Natural killer cell (primary cell): ENCODE measurements at regions not wholly inside any gene's neighbourhood (a gene's known extent, or its start where the extent isn't known, plus 50 kb on each side); places are given as distances from the start of the nearest gene placed in this dataset.

Source experiments
- ATAC-seq, 3 donors: fragments of 150-1000 bp in 2 of 3; fragments of 200-7000 bp in 1 of 3; cut with Tn5 transposase; 1 replicate in 1 of 3; 2 replicates in 2 of 3; pipeline ENCODE4 v1.10.0; 2021; ENCODE audit warnings: mild to moderate bottlenecking in 2 of 3, moderate library complexity in 2 of 3
- DNase-seq, 2 donors: peaks; one replicate each; pipeline versions ENCODE4 v3.0.0 to v3.0.0-alpha.2; 2013 to 2021; ENCODE audit warnings: mixed read lengths in 1 of 2
- H3K27ac ChIP-seq: one replicate; pipeline ENCODE4 v1.5.1; 2013; ENCODE audit warnings: mild to moderate bottlenecking, low read length
- H3K27me3 ChIP-seq: one replicate; pipeline ENCODE4 v1.6.1; 2013; ENCODE audit warnings: low read length; ENCODE audit not compliant: control insufficient read depth, insufficient read depth
- H3K36me3 ChIP-seq: one replicate; pipeline ENCODE4 v1.6.1; 2013; ENCODE audit warnings: low read length; ENCODE audit not compliant: control insufficient read depth, insufficient read depth
- H3K4me1 ChIP-seq: one replicate; pipeline ENCODE4 v1.6.1; 2013; ENCODE audit warnings: low read length; ENCODE audit not compliant: control insufficient read depth, insufficient read depth
- H3K4me3 ChIP-seq: one replicate; pipeline ENCODE4 v1.5.1; 2013; ENCODE audit warnings: low read length
- H3K9me3 ChIP-seq: one replicate; pipeline ENCODE4 v1.6.1; 2013; ENCODE audit warnings: low read length; ENCODE audit not compliant: control insufficient read depth, insufficient read depth
- H3K27ac Mint-ChIP-seq, 2 donors: one replicate each; pipeline ENCODE4 v1.8.0; 2022; ENCODE audit warnings: mild to moderate bottlenecking in 2 of 2, mixed read lengths in 2 of 2, moderate library complexity in 1 of 2
- H3K27me3 Mint-ChIP-seq, 2 donors: one replicate each; pipeline ENCODE4 v1.8.0; 2022; ENCODE audit warnings: low read depth in 2 of 2, mixed read lengths in 2 of 2
- H3K36me3 Mint-ChIP-seq: one replicate; pipeline ENCODE4 v1.8.0; 2022; ENCODE audit warnings: mixed read lengths
- H3K4me1 Mint-ChIP-seq, 2 donors: one replicate each; pipeline ENCODE4 v1.8.0; 2022; ENCODE audit warnings: mixed read lengths in 2 of 2
- H3K4me3 Mint-ChIP-seq: one replicate; pipeline ENCODE4 v1.8.0; 2022; ENCODE audit warnings: mild to moderate bottlenecking, moderate library complexity, mixed read lengths
- H3K9me3 Mint-ChIP-seq, 2 donors: one replicate each; pipeline ENCODE4 v1.8.0; 2022; ENCODE audit warnings: mixed read lengths in 2 of 2
- whole genome bisulfite sequencing: methylation state at CpG from one replicate; pipeline ENCODE4 v1.1.7; 2013; ENCODE audit warnings: missing lambda C conversion rate; ENCODE audit not compliant: insufficient coverage; 5-methylcytosine and 5-hydroxymethylcytosine counted together
- intact Hi-C: fragments of 100-400 bp; cut with micrococcal nuclease; formaldehyde crosslinking; loops from one replicate; pipeline ENCODE4 v1.14.2; 2022
- TF ChIP-seq, protein P1 (sequence below): fragments of 200-600 bp; IDR thresholded peaks from one replicate; pipeline ENCODE4 v1.8.0; 2022; ENCODE audit warnings: antibody characterized with exemption

DNA sequence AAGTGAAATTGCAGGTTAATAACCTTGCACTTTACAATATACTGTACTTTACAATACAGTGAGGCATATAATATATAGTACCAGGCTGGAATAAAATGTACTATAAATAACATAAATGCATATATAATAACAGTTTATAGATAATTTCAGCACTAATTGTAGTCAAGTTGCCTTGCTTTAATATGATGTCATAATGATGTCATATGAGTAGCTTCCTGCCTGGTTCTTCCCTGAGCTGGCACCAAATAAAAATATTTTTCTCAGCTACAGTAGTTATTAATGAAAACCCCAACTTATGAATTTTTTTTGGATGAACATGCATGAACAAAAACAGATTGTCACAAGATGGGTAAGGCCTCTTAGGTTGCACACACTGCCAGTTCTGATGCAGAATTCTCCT is 816.7 kb downstream of the XPNPEP1 start:
- H3K27me3 Mint-ChIP-seq = no peaks in the 10 kb centered on the region
- peaks cover 4 to 10% of the 10 kb centered on the region in 2 donors for H3K9me3 Mint-ChIP-seq
- no peaks in the 10 kb centered on the region for H3K36me3 ChIP-seq
- H3K4me1 ChIP-seq = no peaks in the 10 kb centered on the region
- intact Hi-C loops = no loop called here
- H3K4me3 ChIP-seq = no peak overlapping the region
- H3K27ac Mint-ChIP-seq = no peak overlapping the region
- TF ChIP-seq, protein P1, sequence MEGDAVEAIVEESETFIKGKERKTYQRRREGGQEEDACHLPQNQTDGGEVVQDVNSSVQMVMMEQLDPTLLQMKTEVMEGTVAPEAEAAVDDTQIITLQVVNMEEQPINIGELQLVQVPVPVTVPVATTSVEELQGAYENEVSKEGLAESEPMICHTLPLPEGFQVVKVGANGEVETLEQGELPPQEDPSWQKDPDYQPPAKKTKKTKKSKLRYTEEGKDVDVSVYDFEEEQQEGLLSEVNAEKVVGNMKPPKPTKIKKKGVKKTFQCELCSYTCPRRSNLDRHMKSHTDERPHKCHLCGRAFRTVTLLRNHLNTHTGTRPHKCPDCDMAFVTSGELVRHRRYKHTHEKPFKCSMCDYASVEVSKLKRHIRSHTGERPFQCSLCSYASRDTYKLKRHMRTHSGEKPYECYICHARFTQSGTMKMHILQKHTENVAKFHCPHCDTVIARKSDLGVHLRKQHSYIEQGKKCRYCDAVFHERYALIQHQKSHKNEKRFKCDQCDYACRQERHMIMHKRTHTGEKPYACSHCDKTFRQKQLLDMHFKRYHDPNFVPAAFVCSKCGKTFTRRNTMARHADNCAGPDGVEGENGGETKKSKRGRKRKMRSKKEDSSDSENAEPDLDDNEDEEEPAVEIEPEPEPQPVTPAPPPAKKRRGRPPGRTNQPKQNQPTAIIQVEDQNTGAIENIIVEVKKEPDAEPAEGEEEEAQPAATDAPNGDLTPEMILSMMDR = no peak
- peaks cover 3% of the 10 kb centered on the region for H3K9me3 ChIP-seq
- no peaks in the 10 kb centered on the region for H3K36me3 Mint-ChIP-seq
- ATAC-seq (no peak), DNase-seq (no peak)
- no peak overlapping the region for H3K27ac ChIP-seq
- no peak overlapping the region for H3K4me3 Mint-ChIP-seq
- no peaks in the 10 kb centered on the region for H3K4me1 Mint-ChIP-seq
- no peaks in the 10 kb centered on the region for H3K27me3 ChIP-seq

DNA sequence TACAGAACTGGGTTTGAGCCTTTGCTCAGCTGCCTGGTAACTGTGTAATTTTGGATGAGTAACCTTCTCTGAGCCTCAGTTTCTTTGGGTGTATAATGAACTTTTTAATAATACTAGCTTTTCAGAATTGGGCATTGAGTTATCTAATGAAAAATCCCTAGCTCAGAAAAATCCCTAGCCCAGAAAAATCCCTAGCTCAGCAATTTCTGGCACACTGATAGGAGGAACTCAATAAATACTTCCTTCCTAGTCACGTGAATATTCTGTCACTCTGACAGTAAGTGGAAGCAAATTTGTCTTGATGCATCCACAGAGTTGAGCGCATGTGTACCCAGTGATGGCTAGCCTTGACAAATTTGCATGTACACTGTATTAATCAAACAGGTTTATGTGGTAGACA is 817.6 kb downstream of the XPNPEP1 start:
- Histone ChIP-seq H3K36me3 (no peaks in the 10 kb centered on the region), H3K4me3 (no peak overlapping the region), H3K4me1 (no peaks in the 10 kb centered on the region), H3K27me3 (no peaks in the 10 kb centered on the region), H3K27ac (no peak overlapping the region), H3K9me3 (peaks cover 3% of the 10 kb centered on the region)
- TF ChIP-seq, protein P1 = no peak
- Mint-ChIP-seq H3K27me3 (no peaks in the 10 kb centered on the region), H3K36me3 (no peaks in the 10 kb centered on the region), H3K4me1 (no peaks in the 10 kb centered on the region), H3K9me3 (peaks cover 5 to 10% of the 10 kb centered on the region in 2 donors), H3K27ac (no peak overlapping the region), H3K4me3 (no peak overlapping the region)
- DNase-seq = no peak
- WGBS = 75% methylated on average over 2 of the region's 2 CpGs
- intact Hi-C loops = no loop called here
- no peak for ATAC-seq

DNA sequence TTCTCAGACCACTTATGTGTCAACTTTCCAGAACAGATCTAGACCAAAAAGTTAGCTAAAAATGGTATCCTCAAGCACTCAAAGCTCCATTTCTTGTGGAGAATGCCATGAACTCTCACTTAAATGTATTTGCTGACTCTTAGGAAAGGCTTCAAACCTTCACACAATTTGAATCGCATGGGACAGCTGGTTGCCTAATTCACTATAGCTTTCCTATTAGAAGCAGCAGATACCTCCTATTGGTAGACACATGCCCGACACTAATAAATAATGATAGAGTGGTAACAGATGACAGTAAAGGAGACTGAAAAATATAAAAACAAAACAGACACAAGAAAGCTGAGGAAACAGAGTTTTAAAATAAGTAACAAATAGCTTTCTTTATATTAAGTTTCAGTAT is 818.5 kb downstream of the XPNPEP1 start:
- no peaks in the 10 kb centered on the region for H3K27me3 ChIP-seq
- H3K4me3 ChIP-seq = no peak overlapping the region
- Mint-ChIP-seq H3K36me3 (no peaks in the 10 kb centered on the region), H3K27me3 (no peaks in the 10 kb centered on the region), H3K4me1 (no peaks in the 10 kb centered on the region), H3K9me3 (peaks cover 8 to 9% of the 10 kb centered on the region in 2 donors), H3K27ac (no peak overlapping the region), H3K4me3 (no peak overlapping the region)
- intact Hi-C loops = no loop called here
- no peak overlapping the region for H3K27ac ChIP-seq
- 100% methylated on average over 1 of the region's 2 CpGs for WGBS
- peaks cover 3% of the 10 kb centered on the region for H3K9me3 ChIP-seq
- no peaks in the 10 kb centered on the region for H3K4me1 ChIP-seq
- ATAC-seq (no peak), DNase-seq (no peak)
- no peaks in the 10 kb centered on the region for H3K36me3 ChIP-seq
- TF ChIP-seq, protein P1 = no peak

DNA sequence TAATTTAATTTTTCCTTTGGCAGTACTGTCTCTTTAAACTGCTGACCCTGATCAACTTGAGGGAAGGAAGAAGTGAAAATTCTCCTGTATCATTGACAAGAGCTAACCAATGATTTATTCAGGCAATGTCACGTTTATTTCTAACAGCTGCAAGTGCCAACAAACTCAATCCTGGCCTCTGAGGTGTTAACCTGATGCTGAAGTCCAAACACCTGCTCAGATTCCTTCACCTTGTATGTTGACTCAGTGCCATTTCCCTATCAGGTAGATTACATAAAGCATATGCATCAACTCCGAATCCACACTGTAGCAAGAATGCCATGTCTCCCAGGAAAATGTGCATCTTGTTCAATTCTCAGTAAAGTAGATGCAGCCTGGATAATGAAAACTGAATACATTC is 820.0 kb downstream of the XPNPEP1 start:
- Histone ChIP-seq H3K27ac (no peak overlapping the region), H3K4me3 (no peak overlapping the region), H3K4me1 (no peaks in the 10 kb centered on the region), H3K27me3 (no peaks in the 10 kb centered on the region), H3K36me3 (no peaks in the 10 kb centered on the region), H3K9me3 (peaks cover 3% of the 10 kb centered on the region)
- ATAC-seq = no peak
- WGBS = 74% methylated on average over 2 of the region's 2 CpGs
- Mint-ChIP-seq H3K27me3 (no peaks in the 10 kb centered on the region), H3K4me3 (no peak overlapping the region), H3K4me1 (no peaks in the 10 kb centered on the region), H3K36me3 (no peaks in the 10 kb centered on the region), H3K27ac (no peak overlapping the region), H3K9me3 (peaks cover 7 to 8% of the 10 kb centered on the region in 2 donors)
- intact Hi-C loops = no loop called here
- TF ChIP-seq, protein P1 = no peak
- DNase-seq = no peak
